Testis (tissue), 2 donors: ENCODE measurements at regions not wholly inside any gene's neighbourhood (a gene's known extent, or its start where the extent isn't known, plus 50 kb on each side); places are given as distances from the start of the nearest gene placed in this dataset.

Source experiments
- DNase-seq: peaks from one replicate; pipeline ENCODE4 v3.0.0-alpha.2; 2019
- H3K27ac ChIP-seq, 2 donors: fragments of 200-600 bp; sonication (generic); one replicate each; pipeline ENCODE4 v1.5.1; 2019
- H3K27me3 ChIP-seq: fragments of 200-600 bp; sonication (generic); one replicate; pipeline ENCODE4 v1.5.1; 2019
- H3K36me3 ChIP-seq: fragments of 200-600 bp; sonication (generic); one replicate; pipeline ENCODE4 v1.5.1; 2017; ENCODE audit warnings: low read depth; ENCODE audit errors: missing control alignments
- H3K4me1 ChIP-seq: fragments of 200-600 bp; sonication (generic); one replicate; pipeline ENCODE4 v1.5.1; 2019
- H3K4me3 ChIP-seq, 2 donors: fragments of 200-600 bp; sonication (generic); one replicate each; pipeline ENCODE4 v1.5.1; 2017 to 2019
- H3K9me3 ChIP-seq: fragments of 200-600 bp; sonication (generic); one replicate; pipeline ENCODE4 v1.5.1; 2017
- CTCF ChIP-seq, 3 experiments: fragments of 450-650 bp in 2 of 3; fragments of 200-600 bp in 1 of 3; sonication (generic) in 1 of 3; IDR thresholded peaks; one replicate each; pipeline ENCODE4 v1.5.1; 2016 to 2019; ENCODE audit warnings: antibody characterized with exemption in 3 of 3, mild to moderate bottlenecking in 2 of 3, moderate library complexity in 1 of 3
- POLR2A ChIP-seq: fragments of 450-650 bp; IDR thresholded peaks from one replicate; pipeline ENCODE4 v1.6.1; 2017; ENCODE audit warnings: antibody characterized with exemption, mild to moderate bottlenecking, moderate library complexity
- WGBS, 2 donors: methylation state at CpG; one replicate each; pipeline ENCODE4 v1.1.5; 2018; 5-methylcytosine and 5-hydroxymethylcytosine counted together
- intact Hi-C: fragments of 100-400 bp; cut with DNase I; formaldehyde crosslinking; loops from one replicate; pipeline ENCODE4 v1.15.1; 2023; ENCODE audit warnings: low total_unique reads

GRCh38 chr3:29145360-29145759, 135.5 kb upstream of the RBMS3 start:
- 88 to 90% methylated on average over 1 of the region's 1 CpG for WGBS, 2 donors
- no peaks in the 10 kb centered on the region for H3K9me3 ChIP-seq
- H3K4me1 ChIP-seq = peaks cover 3% of the 10 kb centered on the region
- intact Hi-C loops = no loop called here
- no peak for DNase-seq
- no peaks in the 10 kb centered on the region for H3K27me3 ChIP-seq
- H3K36me3 ChIP-seq = no peaks in the 10 kb centered on the region
- H3K4me3 ChIP-seq = no peak overlapping the region
- TF ChIP-seq POLR2A (no peak), CTCF (IDR thresholded peaks at IDR 0.05) (no peak)
- H3K27ac ChIP-seq = no peak overlapping the region

DNA sequence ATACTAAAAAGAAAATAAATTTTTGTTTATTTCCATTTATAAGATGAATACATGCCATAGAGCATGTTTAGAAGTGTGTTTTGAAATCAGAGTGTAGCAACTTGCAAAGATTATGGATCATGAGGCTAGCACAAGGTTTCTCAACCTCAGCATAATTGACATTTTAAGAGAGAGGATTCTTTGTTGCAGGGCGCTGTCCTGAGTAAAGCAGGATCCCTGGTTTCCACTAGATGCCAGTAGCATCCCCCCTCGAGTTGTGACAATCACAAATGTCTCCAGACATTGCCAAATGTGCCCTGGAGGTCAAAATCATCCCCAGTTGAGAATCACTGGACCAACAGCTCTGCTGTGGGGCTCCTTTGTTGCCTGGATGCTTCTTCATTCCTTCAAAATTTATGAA, 128.5 kb upstream of the RBMS3 start:
- DNase-seq = no peak
- intact Hi-C loops = no loop called here
- Histone ChIP-seq H3K36me3 (no peaks in the 10 kb centered on the region), H3K27ac (no peak overlapping the region), H3K27me3 (no peaks in the 10 kb centered on the region), H3K4me3 (no peak overlapping the region), H3K4me1 (no peaks in the 10 kb centered on the region), H3K9me3 (no peaks in the 10 kb centered on the region)
- 75 to 86% methylated on average over 2 of the region's 2 CpGs for WGBS, 2 donors
- TF ChIP-seq CTCF (IDR thresholded peaks at IDR 0.05) (no peak), POLR2A (no peak)

DNA sequence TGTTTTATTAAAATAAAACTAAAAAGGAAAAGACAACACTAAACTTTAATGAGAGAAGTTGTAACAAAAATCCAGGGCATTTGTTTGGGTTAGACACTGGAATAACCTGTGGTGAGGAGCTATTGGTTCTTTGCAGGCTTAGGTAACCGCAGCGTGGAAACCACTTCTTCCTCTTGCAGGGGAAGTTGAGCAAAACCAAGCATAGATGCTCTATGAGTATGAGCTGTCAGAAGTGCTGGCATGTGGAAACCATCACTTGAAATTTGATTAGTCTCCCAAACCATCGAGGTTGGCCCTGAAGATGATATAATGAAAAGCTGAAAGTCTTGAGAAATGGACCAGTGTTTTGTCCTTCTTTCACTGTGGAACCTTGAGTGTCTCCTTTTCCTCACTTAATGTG, 127.1 kb upstream of the RBMS3 start:
- H3K36me3 ChIP-seq = no peaks in the 10 kb centered on the region
- TF ChIP-seq POLR2A = no peak
- TF ChIP-seq CTCF (IDR thresholded peaks at IDR 0.05) = no peak
- 73 to 77% methylated on average over 3 of the region's 3 CpGs for WGBS, 2 donors
- no peaks in the 10 kb centered on the region for H3K4me1 ChIP-seq
- no peak overlapping the region for H3K4me3 ChIP-seq
- DNase-seq = no peak
- H3K9me3 ChIP-seq = no peaks in the 10 kb centered on the region
- H3K27ac ChIP-seq = no peak overlapping the region
- intact Hi-C loops = no loop called here
- no peaks in the 10 kb centered on the region for H3K27me3 ChIP-seq

GRCh38 chr3:29156086-29156715, 124.7 kb upstream of the RBMS3 start:
- H3K4me3 ChIP-seq = no peak overlapping the region
- no peaks in the 10 kb centered on the region for H3K4me1 ChIP-seq
- 73% methylated on average over 5 of the region's 5 CpGs for WGBS, 2 donors
- no peaks in the 10 kb centered on the region for H3K36me3 ChIP-seq
- intact Hi-C loops = no loop called here
- no peak overlapping the region for H3K27ac ChIP-seq
- TF ChIP-seq CTCF (IDR thresholded peaks at IDR 0.05) (no peak), POLR2A (no peak)
- DNase-seq = no peak
- H3K9me3 ChIP-seq = no peaks in the 10 kb centered on the region
- no peaks in the 10 kb centered on the region for H3K27me3 ChIP-seq

GRCh38 chr3:29164825-29165224, 116.0 kb upstream of the RBMS3 start:
- WGBS, 2 donors = 76 to 79% methylated on average over 3 of the region's 3 CpGs
- Histone ChIP-seq H3K27me3 (no peaks in the 10 kb centered on the region), H3K4me1 (no peaks in the 10 kb centered on the region), H3K36me3 (no peaks in the 10 kb centered on the region), H3K9me3 (no peaks in the 10 kb centered on the region), H3K4me3 (no peak overlapping the region), H3K27ac (no peak overlapping the region)
- DNase-seq = no peak
- intact Hi-C loops = no loop called here
- TF ChIP-seq CTCF (IDR thresholded peaks at IDR 0.05) (no peak), POLR2A (no peak)
